ENCODE measurements at regions not wholly inside any gene's neighbourhood (a gene's known extent, or its start where the extent isn't known, plus 50 kb on each side); places are given as distances from the start of the nearest gene placed in this dataset.

- TF ChIP-seq CTCF (IDR thresholded peaks at IDR 0.05; ENCODE audit: insufficient read depth, low read length, poor library complexity, severe bottlenecking) (no peak), EZH2phosphoT487 (conservative IDR thresholded peaks at IDR 0.05; ENCODE audit: low read length) (no peak)
Measured at GRCh38 chr12:4109826-4110225, 163.7 kb upstream of the CCND2 start.

Data from SU-DHL-6 (cell line).